GM06990 (cell line): ENCODE measurements at regions not wholly inside any gene's neighbourhood (a gene's known extent, or its start where the extent isn't known, plus 50 kb on each side); places are given as distances from the start of the nearest gene placed in this dataset.

ENCODE experiments used
- DNase-seq: peaks from one replicate; pipeline ENCODE4 v3.0.0-alpha.2; 2011; ENCODE audit not compliant: insufficient read length; ENCODE audit errors: extremely low read depth
- H3K27me3 ChIP-seq: replicated peaks from 2 replicates; pipeline ENCODE4 v1.6.0; 2011; ENCODE audit warnings: low read length; ENCODE audit not compliant: control insufficient read depth, insufficient read depth
- H3K36me3 ChIP-seq: 2 replicates; pipeline ENCODE4 v1.5.1; 2011; ENCODE audit warnings: low read length; ENCODE audit not compliant: control insufficient read depth, insufficient read depth
- H3K4me3 ChIP-seq: replicated peaks from 2 replicates; pipeline ENCODE4 v1.5.1; 2011; ENCODE audit warnings: low read depth, mild to moderate bottlenecking, control low read depth, low read length
- CTCF ChIP-seq: IDR thresholded peaks from 2 replicates; pipeline ENCODE4 v1.5.1; 2011; ENCODE audit warnings: low read length, control low read depth, mild to moderate bottlenecking, inconsistent platforms; ENCODE audit not compliant: insufficient read depth, poor library complexity, severe bottlenecking

- no peaks in the 10 kb centered on the region for H3K36me3 ChIP-seq
- no peak for DNase-seq
- H3K27me3 ChIP-seq = no peaks in the 10 kb centered on the region
- H3K4me3 ChIP-seq = no peak overlapping the region
- TF ChIP-seq CTCF = no peak
Observed at GRCh38 chr10:3723766-3724165, 61.2 kb downstream of the KLF6 start.

- no peak for TF ChIP-seq CTCF
- no peaks in the 10 kb centered on the region for H3K36me3 ChIP-seq
- DNase-seq = no peak
- H3K4me3 ChIP-seq = no peak overlapping the region
- no peaks in the 10 kb centered on the region for H3K27me3 ChIP-seq
Observed at GRCh38 chr10:3720228-3721019, 64.6 kb downstream of the KLF6 start.

- no peak overlapping the region for H3K4me3 ChIP-seq
- no peaks in the 10 kb centered on the region for H3K36me3 ChIP-seq
- DNase-seq = no peak
- H3K27me3 ChIP-seq = no peaks in the 10 kb centered on the region
- TF ChIP-seq CTCF = no peak
Observed at GRCh38 chr10:3719024-3719843, 65.8 kb downstream of the KLF6 start.

DNA sequence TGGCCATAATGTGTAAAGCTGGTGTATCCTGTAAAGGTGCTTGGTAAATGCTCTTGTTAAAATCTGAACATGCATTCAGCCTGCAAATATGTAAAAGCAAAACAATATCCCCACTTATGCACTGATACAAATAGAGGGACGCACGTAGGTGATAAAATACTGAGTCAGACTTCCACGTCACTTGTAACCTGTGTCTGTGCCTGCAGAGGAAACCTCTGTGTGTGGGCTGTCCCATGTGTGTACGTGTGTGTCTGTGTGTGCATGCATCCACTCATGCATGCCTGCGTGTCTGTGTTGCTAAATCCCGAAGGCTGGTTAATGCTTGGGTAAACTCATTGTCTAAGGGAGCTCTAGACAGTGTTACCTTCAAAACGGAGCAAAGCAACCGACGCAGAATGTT lies 68.9 kb downstream of the KLF6 start:
- no peak for TF ChIP-seq CTCF
- no peak for DNase-seq
- Histone ChIP-seq H3K27me3 (no peaks in the 10 kb centered on the region), H3K36me3 (no peaks in the 10 kb centered on the region), H3K4me3 (no peak overlapping the region)

DNA sequence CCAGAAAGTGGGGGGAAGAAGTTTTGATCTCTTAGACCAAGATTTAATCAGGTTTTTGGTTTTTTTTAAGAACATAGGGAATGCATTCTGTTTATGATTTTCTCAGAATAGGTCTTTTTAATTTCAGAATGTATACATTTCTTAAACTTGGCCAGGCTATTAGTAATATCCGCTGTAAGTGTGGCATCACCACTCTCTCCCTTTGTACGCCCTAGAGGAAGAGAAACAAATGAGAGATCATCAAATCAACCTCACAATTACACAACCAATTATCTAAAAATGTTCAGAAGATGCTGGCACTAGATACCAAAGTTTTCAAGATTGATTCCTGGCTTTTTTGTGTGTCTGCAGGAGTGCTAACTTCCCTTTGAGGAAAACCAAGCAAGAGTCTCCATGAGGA lies 70.0 kb downstream of the KLF6 start:
- H3K27me3 ChIP-seq = no peaks in the 10 kb centered on the region
- TF ChIP-seq CTCF = no peak
- no peak overlapping the region for H3K4me3 ChIP-seq
- H3K36me3 ChIP-seq = no peaks in the 10 kb centered on the region
- DNase-seq = no peak
